D341Med (cell line): ENCODE measurements at regions not wholly inside any gene's neighbourhood (a gene's known extent, or its start where the extent isn't known, plus 50 kb on each side); places are given as distances from the start of the nearest gene placed in this dataset.

Experiments used
- DNase-seq: peaks from one replicate; pipeline ENCODE4 v3.0.0; 2012; ENCODE audit warnings: low spot score

GRCh38 chr20:40230486-40230885 lies 458.6 kb downstream of the MAFB start:
- no peak for DNase-seq

GRCh38 chr20:40225596-40225995 lies 463.4 kb downstream of the MAFB start:
- DNase-seq, result no peak

GRCh38 chr20:40223810-40224209 lies 465.2 kb downstream of the MAFB start:
- no peak for DNase-seq

- no peak for DNase-seq
Measured at GRCh38 chr20:40218971-40219370, 470.1 kb downstream of the MAFB start.

GRCh38 chr20:40218316-40218969 lies 470.6 kb downstream of the MAFB start:
- DNase-seq, result peak; percentile 34

- no peak for DNase-seq
Measured at GRCh38 chr20:40207655-40208054, 481.4 kb downstream of the MAFB start.

GRCh38 chr20:40205971-40206370 lies 483.1 kb downstream of the MAFB start:
- no peak for DNase-seq

- no peak for DNase-seq
Measured at GRCh38 chr20:40203032-40203431, 486.0 kb downstream of the MAFB start.

GRCh38 chr20:40197691-40198090 lies 491.3 kb downstream of the MAFB start:
- DNase-seq, result no peak

- DNase-seq, result no peak
Measured at GRCh38 chr20:40196846-40197436, 492.1 kb downstream of the MAFB start.

GRCh38 chr20:40195742-40196141 lies 493.3 kb downstream of the MAFB start:
- DNase-seq, result no peak

- DNase-seq, result no peak
Measured at GRCh38 chr20:40192529-40192928, 496.5 kb downstream of the MAFB start.

GRCh38 chr20:40192081-40192480 lies 497.0 kb downstream of the MAFB start:
- no peak for DNase-seq

- no peak for DNase-seq
Measured at GRCh38 chr20:40191573-40191972, 497.5 kb downstream of the MAFB start.

- no peak for DNase-seq
Measured at GRCh38 chr20:40189621-40190020, 499.4 kb downstream of the MAFB start.

- DNase-seq, result no peak
Measured at GRCh38 chr20:40188319-40188718, 500.7 kb downstream of the MAFB start.

- DNase-seq, result no peak
Measured at GRCh38 chr20:40186826-40187225, 502.2 kb downstream of the MAFB start.

- no peak for DNase-seq
Measured at GRCh38 chr20:40181676-40182075, 507.4 kb downstream of the MAFB start.

- no peak for DNase-seq
Measured at GRCh38 chr20:40176098-40176841, 512.8 kb downstream of the MAFB start.

- no peak for DNase-seq
Measured at GRCh38 chr20:40175296-40175695, 513.7 kb downstream of the MAFB start.

- no peak for DNase-seq
Measured at GRCh38 chr20:40173872-40174271, 515.2 kb downstream of the MAFB start.

- DNase-seq, result no peak
Measured at GRCh38 chr20:40168981-40169620, 519.9 kb downstream of the MAFB start.

- no peak for DNase-seq
Measured at GRCh38 chr20:40161391-40161790, 527.6 kb downstream of the MAFB start.
